HEK293 (cell line): ENCODE measurements at regions not wholly inside any gene's neighbourhood (a gene's known extent, or its start where the extent isn't known, plus 50 kb on each side); places are given as distances from the start of the nearest gene placed in this dataset.

ENCODE experiments used
- CTCF ChIA-PET: fragments of 350-600 bp; formaldehyde crosslinking; extraction: SDS; loops from one replicate; lab custom pipeline; 2021; ENCODE audit warnings: antibody characterized with exemption; lab: Yijun Ruan, JAX
- POLR2A ChIA-PET: fragments of 300-600 bp; formaldehyde crosslinking; extraction: SDS; loops from one replicate; lab custom pipeline; 2020; ENCODE audit warnings: antibody characterized with exemption, inconsistent platforms; lab: Yijun Ruan, JAX
- H3K27ac ChIP-seq: fragments of 200-500 bp; sonication (Bioruptor generic); 2 replicates; pipeline ENCODE4 v1.5.1; 2014; ENCODE audit warnings: low read depth, low read length, control low read depth, inconsistent platforms; ENCODE audit errors: extremely low read depth
- H3K36me3 ChIP-seq, 2 experiments: fragments of 200-500 bp in 1 of 2; sonication (Bioruptor generic) in 1 of 2; 1 replicate in 1 of 2; 2 replicates in 1 of 2; pipeline ENCODE4 v1.5.1; 2014 to 2017; ENCODE audit warnings: inconsistent platforms in 2 of 2, low read length in 2 of 2; ENCODE audit not compliant: control insufficient read depth in 2 of 2, insufficient read depth in 1 of 2
- H3K4me1 ChIP-seq: fragments of 200-500 bp; sonication (Bioruptor generic); 2 replicates; pipeline ENCODE4 v1.5.1; 2014; ENCODE audit warnings: mild to moderate bottlenecking, low read length, inconsistent platforms; ENCODE audit not compliant: control insufficient read depth, insufficient read depth
- H3K4me3 ChIP-seq: 2 replicates; pipeline ENCODE4 v1.5.1; 2011; ENCODE audit warnings: low read depth, mild to moderate bottlenecking, control low read depth, low read length, moderate library complexity
- H3K9me3 ChIP-seq: fragments of 200-500 bp; sonication (Bioruptor generic); 2 replicates; pipeline ENCODE4 v1.5.1; 2014; ENCODE audit warnings: low read depth, low read length, inconsistent platforms; ENCODE audit not compliant: control insufficient read depth, insufficient read depth
- BCL11B ChIP-seq: fragments of 450-650 bp; formaldehyde crosslinking; IDR thresholded peaks from 2 replicates; pipeline ENCODE4 v1.5.1; 2016; ENCODE audit warnings: low read depth, missing biosample characterization, missing genetic modification characterization
- BCL6B ChIP-seq: fragments of 450-650 bp; formaldehyde crosslinking; IDR thresholded peaks from 2 replicates; pipeline ENCODE4 v1.5.1; 2017; ENCODE audit warnings: missing biosample characterization, missing genetic modification characterization
- FEZF1 ChIP-seq: fragments of 450-650 bp; formaldehyde crosslinking; IDR thresholded peaks from 2 replicates; pipeline ENCODE4 v1.5.1; 2016; ENCODE audit warnings: missing biosample characterization, missing genetic modification characterization
- GLI4 ChIP-seq: fragments of 450-650 bp; formaldehyde crosslinking; IDR thresholded peaks from 2 replicates; pipeline ENCODE4 v1.5.1; 2016; ENCODE audit warnings: missing biosample characterization, missing genetic modification characterization
- HOXD13 ChIP-seq: sonication (generic); formaldehyde crosslinking; IDR thresholded peaks from 2 replicates; pipeline ENCODE4 v1.8.0; 2022; ENCODE audit warnings: missing genetic modification reagents, borderline replicate concordance
- MYNN ChIP-seq: fragments of 450-650 bp; formaldehyde crosslinking; IDR thresholded peaks from 2 replicates; pipeline ENCODE4 v1.5.1; 2016; ENCODE audit warnings: missing biosample characterization, missing genetic modification characterization, borderline replicate concordance
- PRDM1 ChIP-seq: fragments of 450-650 bp; formaldehyde crosslinking; IDR thresholded peaks from 2 replicates; pipeline ENCODE4; 2016; ENCODE audit warnings: missing biosample characterization, missing genetic modification characterization
- SP2 ChIP-seq: fragments of 450-650 bp; formaldehyde crosslinking; IDR thresholded peaks from 2 replicates; pipeline ENCODE4 v1.5.1; 2016; ENCODE audit warnings: missing biosample characterization, missing genetic modification characterization
- SP7 ChIP-seq: fragments of 450-650 bp; formaldehyde crosslinking; IDR thresholded peaks from 2 replicates; pipeline ENCODE4 v1.5.1; 2016; ENCODE audit warnings: missing biosample characterization, missing genetic modification characterization
- YY2 ChIP-seq: fragments of 450-650 bp; formaldehyde crosslinking; IDR thresholded peaks from 2 replicates; pipeline ENCODE4 v1.5.1; 2016; ENCODE audit warnings: missing biosample characterization, missing genetic modification characterization
- ZFHX2 ChIP-seq: fragments of 450-650 bp; formaldehyde crosslinking; conservative IDR thresholded peaks from 2 replicates; pipeline ENCODE4 v1.5.1; 2016; ENCODE audit warnings: missing biosample characterization, missing genetic modification characterization
- ZFP3 ChIP-seq: fragments of 450-650 bp; formaldehyde crosslinking; IDR thresholded peaks from 2 replicates; pipeline ENCODE4 v1.5.1; 2016; ENCODE audit warnings: low read depth, missing biosample characterization, missing genetic modification characterization
- ZIC2 ChIP-seq: fragments of 450-650 bp; formaldehyde crosslinking; IDR thresholded peaks from 2 replicates; pipeline ENCODE4 v1.5.1; 2016; ENCODE audit warnings: missing biosample characterization, missing genetic modification characterization
- ZNF184 ChIP-seq: fragments of 450-650 bp; IDR thresholded peaks from 2 replicates; pipeline ENCODE4 v1.5.1; 2018; ENCODE audit warnings: missing biosample characterization, mild to moderate bottlenecking, missing genetic modification characterization
- ZNF2 ChIP-seq: fragments of 450-650 bp; formaldehyde crosslinking; IDR thresholded peaks from 2 replicates; pipeline ENCODE4 v1.5.1; 2016; ENCODE audit warnings: missing biosample characterization, missing genetic modification characterization
- ZNF202 ChIP-seq: fragments of 450-650 bp; formaldehyde crosslinking; IDR thresholded peaks from 2 replicates; pipeline ENCODE4 v1.5.1; 2016; ENCODE audit warnings: missing biosample characterization, missing genetic modification characterization, borderline replicate concordance
- ZNF211 ChIP-seq: fragments of 450-650 bp; formaldehyde crosslinking; IDR thresholded peaks from 2 replicates; pipeline ENCODE4 v1.5.1; 2016; ENCODE audit warnings: low read depth, missing biosample characterization, missing genetic modification characterization
- ZNF292 ChIP-seq: fragments of 450-650 bp; formaldehyde crosslinking; IDR thresholded peaks from 2 replicates; pipeline ENCODE4 v1.5.1; 2016; ENCODE audit warnings: low read depth, missing biosample characterization, missing genetic modification characterization, borderline replicate concordance
- ZNF37A ChIP-seq: fragments of 450-650 bp; IDR thresholded peaks from 2 replicates; pipeline ENCODE4 v1.5.1; 2018; ENCODE audit warnings: missing biosample characterization, missing genetic modification characterization
- ZNF391 ChIP-seq: fragments of 450-650 bp; formaldehyde crosslinking; IDR thresholded peaks from 2 replicates; pipeline ENCODE4 v1.5.1; 2016; ENCODE audit warnings: low read depth, missing biosample characterization, missing genetic modification characterization, borderline replicate concordance
- ZNF394 ChIP-seq: fragments of 450-650 bp; formaldehyde crosslinking; IDR thresholded peaks from 2 replicates; pipeline ENCODE4 v1.5.1; 2016; ENCODE audit warnings: missing biosample characterization, missing genetic modification characterization, mild to moderate bottlenecking, moderate library complexity, borderline replicate concordance
- ZNF426 ChIP-seq: fragments of 450-650 bp; formaldehyde crosslinking; IDR thresholded peaks from 2 replicates; pipeline ENCODE4 v1.5.1; 2017; ENCODE audit warnings: missing biosample characterization, missing genetic modification characterization, mild to moderate bottlenecking, inconsistent platforms, moderate library complexity
- ZNF449 ChIP-seq: fragments of 450-650 bp; formaldehyde crosslinking; IDR thresholded peaks from 2 replicates; pipeline ENCODE4 v1.5.1; 2017; ENCODE audit warnings: missing biosample characterization, mild to moderate bottlenecking, missing genetic modification characterization, moderate library complexity
- ZNF521 ChIP-seq: fragments of 450-650 bp; formaldehyde crosslinking; IDR thresholded peaks from 2 replicates; pipeline ENCODE4 v1.5.1; 2017; ENCODE audit warnings: missing biosample characterization, mild to moderate bottlenecking, missing genetic modification characterization
- ZNF626 ChIP-seq: fragments of 450-650 bp; sonication (Bioruptor Pico); formaldehyde crosslinking; IDR thresholded peaks from 2 replicates; pipeline ENCODE4 v1.5.1; 2018; ENCODE audit warnings: missing biosample characterization, missing genetic modification characterization, inconsistent platforms
- ZNF658 ChIP-seq: fragments of 450-650 bp; formaldehyde crosslinking; IDR thresholded peaks from 2 replicates; pipeline ENCODE4; 2016; ENCODE audit warnings: missing biosample characterization, missing genetic modification characterization
- ZNF670 ChIP-seq: fragments of 450-650 bp; formaldehyde crosslinking; IDR thresholded peaks from 2 replicates; pipeline ENCODE4 v1.5.1; 2016; ENCODE audit warnings: missing biosample characterization, missing genetic modification characterization, low read depth
- ZNF768 ChIP-seq: fragments of 450-650 bp; formaldehyde crosslinking; IDR thresholded peaks from 2 replicates; pipeline ENCODE4 v1.5.1; 2018; ENCODE audit warnings: missing biosample characterization, mild to moderate bottlenecking, missing genetic modification characterization
- ZNF776 ChIP-seq: fragments of 450-650 bp; formaldehyde crosslinking; IDR thresholded peaks from 2 replicates; pipeline ENCODE4 v1.5.0; 2017; ENCODE audit warnings: missing biosample characterization, missing genetic modification characterization, borderline replicate concordance
- ZNF791 ChIP-seq: fragments of 450-650 bp; formaldehyde crosslinking; IDR thresholded peaks from 2 replicates; pipeline ENCODE4 v1.5.1; 2016; ENCODE audit warnings: missing biosample characterization, missing genetic modification characterization
- ZNF837 ChIP-seq: fragments of 450-650 bp; formaldehyde crosslinking; IDR thresholded peaks from 2 replicates; pipeline ENCODE4 v1.5.1; 2016; ENCODE audit warnings: missing biosample characterization, missing genetic modification characterization
- TF ChIP-seq, protein P1 (sequence below): fragments of 450-650 bp; formaldehyde crosslinking; IDR thresholded peaks from 2 replicates; pipeline ENCODE4 v1.5.1; 2016; ENCODE audit warnings: missing biosample characterization, missing genetic modification characterization, borderline replicate concordance

DNA sequence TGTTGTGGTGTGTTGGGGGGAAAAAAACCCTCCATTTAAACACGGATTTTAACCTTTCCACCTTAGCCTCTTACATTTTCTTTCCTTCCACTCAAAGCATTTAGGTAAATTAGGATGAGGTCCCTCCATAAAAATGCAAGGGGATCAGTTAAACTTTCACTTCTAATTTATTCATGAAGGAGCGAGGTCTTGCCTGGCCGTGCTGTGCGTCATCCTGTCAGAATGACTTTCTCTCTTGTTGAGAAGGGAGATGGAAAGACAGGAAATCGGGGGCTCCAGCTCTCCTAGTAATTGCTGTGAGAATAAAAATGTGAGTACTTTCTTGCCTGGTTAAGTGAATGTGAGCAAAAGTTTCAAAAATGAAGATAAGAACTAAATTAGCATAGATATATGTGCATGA lies 962.3 kb upstream of the NR2F2 start:
- no peaks in the 10 kb centered on the region for H3K9me3 ChIP-seq
- TF ChIP-seq, protein P1, sequence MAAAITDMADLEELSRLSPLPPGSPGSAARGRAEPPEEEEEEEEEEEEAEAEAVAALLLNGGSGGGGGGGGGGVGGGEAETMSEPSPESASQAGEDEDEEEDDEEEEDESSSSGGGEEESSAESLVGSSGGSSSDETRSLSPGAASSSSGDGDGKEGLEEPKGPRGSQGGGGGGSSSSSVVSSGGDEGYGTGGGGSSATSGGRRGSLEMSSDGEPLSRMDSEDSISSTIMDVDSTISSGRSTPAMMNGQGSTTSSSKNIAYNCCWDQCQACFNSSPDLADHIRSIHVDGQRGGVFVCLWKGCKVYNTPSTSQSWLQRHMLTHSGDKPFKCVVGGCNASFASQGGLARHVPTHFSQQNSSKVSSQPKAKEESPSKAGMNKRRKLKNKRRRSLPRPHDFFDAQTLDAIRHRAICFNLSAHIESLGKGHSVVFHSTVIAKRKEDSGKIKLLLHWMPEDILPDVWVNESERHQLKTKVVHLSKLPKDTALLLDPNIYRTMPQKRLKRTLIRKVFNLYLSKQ (tag by site-specific recombination): no peak
- no peak for TF ChIP-seq ZNF426 (tag by site-specific recombination)
- no peak for TF ChIP-seq YY2 (tag by site-specific recombination)
- no peak for TF ChIP-seq PRDM1 (tag by site-specific recombination)
- TF ChIP-seq FEZF1: no peak
- TF ChIP-seq ZNF391 (tag by site-specific recombination): no peak
- TF ChIP-seq ZNF768 (tag by site-specific recombination): no peak
- no peak for TF ChIP-seq ZNF184 (tag by site-specific recombination)
- no peak for TF ChIP-seq ZNF2
- TF ChIP-seq BCL6B (tag by site-specific recombination): no peak
- no peak for TF ChIP-seq GLI4 (tag by site-specific recombination)
- TF ChIP-seq ZNF521 (tag by site-specific recombination): no peak
- TF ChIP-seq HOXD13 (CRISPR knock-in tag): no peak
- no peak for TF ChIP-seq ZNF791
- no peak for TF ChIP-seq ZNF394 (tag by site-specific recombination)
- no peak for TF ChIP-seq SP7 (tag by site-specific recombination)
- no peak for TF ChIP-seq ZNF626 (tag by site-specific recombination)
- no peak for TF ChIP-seq ZNF37A (tag by site-specific recombination)
- no peak for TF ChIP-seq ZNF658 (tag by site-specific recombination)
- POLR2A ChIA-PET: interaction anchor here (0.6 kb wide), 1 partner anchor 888 kb away, joined by 3 read pairs; no protein-coding TSS in a partner anchor
- CTCF ChIA-PET: no interaction called here
- no peaks in the 10 kb centered on the region for H3K36me3 ChIP-seq
- no peak overlapping the region for H3K27ac ChIP-seq
- H3K4me1 ChIP-seq: no peaks in the 10 kb centered on the region
- no peak overlapping the region for H3K4me3 ChIP-seq

DNA sequence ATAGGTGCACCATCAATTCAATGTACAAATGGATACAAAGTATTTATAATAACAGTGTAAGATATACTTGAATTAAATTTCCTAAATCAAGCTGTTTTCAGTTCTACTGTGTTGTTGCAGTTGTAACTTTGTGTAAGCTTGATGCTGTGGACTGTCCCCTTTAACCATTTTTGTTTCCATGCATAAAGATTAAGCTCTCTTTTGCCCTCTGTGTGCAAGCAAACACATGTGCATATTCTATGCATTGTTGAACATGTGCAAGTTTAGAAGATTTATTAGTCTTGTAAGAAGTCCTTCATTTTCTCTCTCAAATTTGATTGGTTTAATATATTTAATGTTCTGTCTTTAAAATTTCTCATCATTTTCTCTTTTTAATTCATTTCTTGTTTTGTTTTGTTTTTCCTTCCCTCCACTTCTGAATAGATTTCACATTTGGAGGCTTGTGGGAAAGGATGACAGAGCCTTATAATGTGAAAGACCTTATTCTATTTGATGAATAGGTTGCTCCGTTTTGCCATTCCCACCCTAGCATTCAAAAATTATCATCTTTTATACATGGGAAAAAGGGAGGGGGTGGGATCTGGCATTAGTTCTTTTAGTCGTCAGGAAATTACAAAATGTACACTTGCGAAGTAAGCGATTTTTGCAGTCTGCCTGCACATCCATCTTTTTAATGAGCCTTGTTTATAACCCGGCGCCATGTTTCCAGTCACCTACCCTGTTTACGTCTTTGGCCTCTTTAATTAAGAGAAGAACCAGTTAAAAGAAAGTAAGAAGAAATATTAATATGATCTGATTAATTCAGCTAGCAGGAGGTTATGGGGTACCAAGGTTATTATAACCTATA lies 961.5 kb upstream of the NR2F2 start:
- no peaks in the 10 kb centered on the region for H3K9me3 ChIP-seq
- ChIA-PET CTCF (no interaction called here), POLR2A (interaction anchor here (0.6 kb wide), 1 partner anchor 889 kb away, joined by 3 read pairs; no protein-coding TSS in a partner anchor)
- TF ChIP-seq ZNF211 (tag by site-specific recombination) (no peak), ZNF837 (tag by site-specific recombination) (no peak), ZNF449 (tag by site-specific recombination) (no peak), ZNF2 (no peak), ZNF202 (tag by site-specific recombination) (no peak), MYNN (tag by site-specific recombination) (no peak), ZNF658 (tag by site-specific recombination) (no peak), ZNF292 (no peak), SP2 (tag by site-specific recombination) (no peak), ZFP3 (tag by site-specific recombination) (no peak), BCL11B (tag by site-specific recombination) (no peak), ZNF394 (tag by site-specific recombination) (no peak), ZNF776 (tag by site-specific recombination) (no peak), ZIC2 (no peak), ZNF670 (tag by site-specific recombination) (no peak), ZFHX2 (tag by site-specific recombination) (no peak)

More for the DNA sequence above, 961.5 kb upstream of the NR2F2 start:
- Histone ChIP-seq H3K4me3 (no peak overlapping the region), H3K36me3 (no peaks in the 10 kb centered on the region), H3K4me1 (no peaks in the 10 kb centered on the region), H3K27ac (no peak overlapping the region)
